GM12878 (cell line): ENCODE measurements at regions not wholly inside any gene's neighbourhood (a gene's known extent, or its start where the extent isn't known, plus 50 kb on each side); places are given as distances from the start of the nearest gene placed in this dataset.
"Not testable (repeated sequence)": the region's sequence is repeated elsewhere in the genome, so short reads cannot be mapped to it uniquely, and the experiment has no call there.

ENCODE experiments used
- ATAC-seq: fragments of 200-7000 bp; cut with Tn5 transposase; 3 replicates; pipeline ENCODE4 v1.9.1; 2020; ENCODE audit warnings: mild to moderate bottlenecking, moderate library complexity
- BruUV-seq: library from RNA; stranded (reverse); fragments of 400-500 nt; replicated peaks from 2 replicates; lab custom pipeline; 2021; lab: Mats Ljungman, UMichigan
- CTCF ChIA-PET: fragments of 300-600 bp; sonication (Branson Sonifier 250); formaldehyde crosslinking; extraction: SDS; loops from one replicate; lab custom pipeline; 2021; ENCODE audit warnings: inconsistent platforms; lab: Yijun Ruan, JAX
- POLR2A ChIA-PET: fragments of 350-600 bp; formaldehyde crosslinking; extraction: SDS; loops from one replicate; lab custom pipeline; 2021; ENCODE audit warnings: inconsistent platforms; lab: Charles Lee
- RAD21 ChIA-PET: fragments of 300-600 bp; sonication (Branson Sonifier 250); formaldehyde crosslinking; loops from one replicate; lab custom pipeline; 2023; ENCODE audit warnings: antibody characterized with exemption; ENCODE audit not compliant: unreplicated experiment; lab: Charles Lee
- SMC1A ChIA-PET: fragments of 300-600 bp; sonication (Branson Sonifier 250); formaldehyde crosslinking; loops from one replicate; lab custom pipeline; 2023; ENCODE audit not compliant: unreplicated experiment, uncharacterized antibody; lab: Charles Lee
- DNase-seq: peaks from one replicate; pipeline ENCODE4 v3.0.0-alpha.2; 2011; ENCODE audit warnings: low read depth, low spot score
- FAIRE-seq: peaks from 3 replicates; lab custom pipeline; 2011; peaks lifted over from hg19 to GRCh38; lab: Jason Lieb, UNC
- H2AFZ ChIP-seq: 2 replicates; pipeline ENCODE4 v1.6.0; 2011; ENCODE audit warnings: low read depth, low read length, control low read depth; ENCODE audit not compliant: control insufficient read depth
- H3K27ac ChIP-seq: 2 replicates; pipeline ENCODE4 v1.5.1; 2011; ENCODE audit warnings: control low read depth; ENCODE audit not compliant: control insufficient read depth, insufficient read depth
- H3K27me3 ChIP-seq, 2 experiments: replicated peaks in 1 of 2; 2 replicates each; pipeline versions ENCODE4 v1.6.0 to v1.6.1; 2011; ENCODE audit warnings: low read length in 1 of 2; ENCODE audit not compliant: control insufficient read depth in 2 of 2, insufficient read depth in 2 of 2
- H3K36me3 ChIP-seq, 2 experiments: 2 replicates each; pipeline ENCODE4 v1.5.1; 2011; ENCODE audit warnings: low read length in 1 of 2; ENCODE audit not compliant: control insufficient read depth in 2 of 2, insufficient read depth in 2 of 2
- H3K4me1 ChIP-seq: 2 replicates; pipeline ENCODE4 v1.6.1; 2011; ENCODE audit warnings: mild to moderate bottlenecking, low read length, moderate library complexity, mixed read lengths; ENCODE audit not compliant: control insufficient read depth, insufficient read depth
- H3K4me2 ChIP-seq: 2 replicates; pipeline ENCODE4 v1.6.0; 2011; ENCODE audit warnings: control low read depth; ENCODE audit not compliant: control insufficient read depth, insufficient read depth
- H3K4me3 ChIP-seq: fragments of 200-600 bp; sonication (generic); 2 replicates; pipeline ENCODE4 v1.5.1; 2016
- H3K79me2 ChIP-seq: 2 replicates; pipeline ENCODE4 v1.6.0; 2011; ENCODE audit warnings: low read length; ENCODE audit not compliant: control insufficient read depth, insufficient read depth
- H3K9ac ChIP-seq: 2 replicates; pipeline ENCODE4 v1.8.0; 2011; ENCODE audit warnings: low read length, control low read depth, mixed read lengths; ENCODE audit not compliant: control insufficient read depth, insufficient read depth
- H3K9me3 ChIP-seq: replicated peaks from 3 replicates; pipeline ENCODE4 v1.5.1; 2011; ENCODE audit warnings: mild to moderate bottlenecking, low read length; ENCODE audit not compliant: control insufficient read depth, insufficient read depth
- H4K20me1 ChIP-seq: 2 replicates; pipeline ENCODE4 v1.6.0; 2011; ENCODE audit not compliant: control insufficient read depth, insufficient read depth
- BACH1 ChIP-seq: fragments of 450-650 bp; IDR thresholded peaks from 2 replicates; pipeline ENCODE4 v1.6.1; 2017; ENCODE audit warnings: mild to moderate bottlenecking, borderline replicate concordance
- EGR1 ChIP-seq, 2 experiments: IDR thresholded peaks; 1 replicate in 1 of 2; 2 replicates in 1 of 2; pipeline ENCODE4 v1.6.1; 2011 to 2012; ENCODE audit warnings: low read depth in 2 of 2, low read length in 2 of 2, borderline replicate concordance in 1 of 2, mild to moderate bottlenecking in 1 of 2, moderate library complexity in 1 of 2
- KLF5 ChIP-seq: fragments of 450-650 bp; IDR thresholded peaks from 2 replicates; pipeline ENCODE4 v1.6.1; 2014; ENCODE audit warnings: mild to moderate bottlenecking; ENCODE audit not compliant: partially characterized antibody
- MYC ChIP-seq: IDR thresholded peaks from 2 replicates; pipeline ENCODE4 v1.6.1; 2011; ENCODE audit warnings: mild to moderate bottlenecking, low read length, moderate library complexity, inconsistent platforms; ENCODE audit not compliant: insufficient read depth, insufficient replicate concordance, insufficient read length, severe bottlenecking
- POLR2A ChIP-seq: IDR thresholded peaks from 2 replicates; pipeline ENCODE4 v1.6.1; 2011; ENCODE audit warnings: low read depth, mild to moderate bottlenecking, low read length
- RELA ChIP-seq: fragments of 450-650 bp; IDR thresholded peaks from 2 replicates; pipeline ENCODE4 v1.8.0; 2014; ENCODE audit warnings: borderline replicate concordance; ENCODE audit not compliant: partially characterized antibody
- SIN3A ChIP-seq: IDR thresholded peaks from 2 replicates; pipeline ENCODE4 v1.6.1; 2012; ENCODE audit warnings: low read depth, low read length, improper control_type of control experiment
- TBL1XR1 ChIP-seq: IDR thresholded peaks from 2 replicates; pipeline ENCODE4 v1.6.1; 2012; ENCODE audit warnings: low read depth, low read length, improper control_type of control experiment
- WGBS: methylation state at CpG from one replicate; pipeline ENCODE4 v1.1.6; 2016; ENCODE audit warnings: low lambda C conversion rate; ENCODE audit not compliant: insufficient replicate concordance, insufficient coverage; ENCODE audit errors: missing lambda C conversion rate; 5-methylcytosine and 5-hydroxymethylcytosine counted together
- in situ Hi-C: fragments of 300-500 bp; cut with MboI; formaldehyde crosslinking; loops from 9 replicates; pipeline ENCODE4 v1.14.3; 2018; ENCODE audit warnings: mixed read lengths
- intact Hi-C: fragments of 100-400 bp; cut with micrococcal nuclease; formaldehyde crosslinking; loops from one replicate; pipeline ENCODE4 v1.14.2; 2022; ENCODE audit not compliant: unreplicated experiment

DNA sequence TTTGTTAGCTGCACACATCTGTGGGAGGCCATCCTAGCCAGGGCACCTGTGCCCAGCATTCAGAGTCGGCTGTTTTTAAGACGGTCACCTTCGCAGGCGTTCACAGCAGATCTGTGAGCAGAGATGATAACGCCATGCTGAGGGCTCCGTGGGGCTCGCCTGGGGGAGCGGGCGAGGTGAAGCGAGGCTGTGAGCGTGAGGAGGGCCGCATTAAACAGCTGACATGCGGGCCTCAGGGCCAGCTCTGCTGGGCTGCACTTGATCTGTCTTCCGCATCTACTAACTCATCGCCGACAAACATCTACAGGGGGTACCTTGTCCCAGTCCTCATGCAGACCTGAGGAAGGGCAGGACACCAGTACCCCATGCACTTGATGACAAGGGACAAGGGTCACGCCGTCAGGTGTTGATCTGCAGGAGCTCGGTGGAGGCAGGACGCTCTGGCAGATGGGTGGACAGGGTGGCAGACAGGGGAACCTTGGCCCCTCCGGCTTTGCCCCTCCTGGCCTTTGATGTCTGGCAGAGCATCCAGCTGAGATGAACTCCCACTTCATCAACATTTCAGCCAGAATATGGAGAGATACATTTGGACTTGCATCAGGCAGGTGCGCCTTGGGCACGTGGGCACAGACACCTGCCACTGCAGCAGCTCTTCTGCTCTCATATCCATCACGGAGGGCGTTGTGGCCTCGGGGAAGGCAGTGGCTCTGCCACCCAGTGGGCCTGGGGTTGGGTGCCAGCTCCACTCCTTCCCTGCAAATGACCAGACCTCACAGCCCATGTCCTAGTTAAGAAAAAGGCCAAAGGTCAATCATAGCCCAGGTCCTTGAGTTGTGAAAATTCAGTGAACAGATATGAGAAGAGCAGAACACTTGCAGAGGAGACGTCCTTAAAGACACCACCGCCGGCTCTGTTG lies 822.9 kb downstream of the BRD1 start (continued):
- no peak for TF ChIP-seq KLF5
- no peak for TF ChIP-seq SIN3A
- no peak for TF ChIP-seq EGR1 (IDR thresholded peaks at IDR 0.05; ENCODE audit: borderline replicate concordance in 1 of 2, low read depth in 2 of 2, low read length in 2 of 2)
- no peak for TF ChIP-seq MYC
- no peak for TF ChIP-seq TBL1XR1
- TF ChIP-seq POLR2A: no peak
- no peak for TF ChIP-seq BACH1
- no peak for TF ChIP-seq RELA

- FAIRE-seq, H2AFZ ChIP-seq: not testable (repeated sequence)
These were observed 830.1 kb downstream of the BRD1 start for GRCh38 chr22:48997605-48998004.

More at GRCh38 chr22:48997605-48998004, 830.1 kb downstream of the BRD1 start:
- H3K27ac ChIP-seq, H3K4me1 ChIP-seq, POLR2A ChIA-PET, BruUV-seq, H4K20me1 ChIP-seq, intact Hi-C loops, H3K9me3 ChIP-seq, H3K36me3 ChIP-seq, SMC1A ChIA-PET, H3K9ac ChIP-seq, CTCF ChIA-PET, RAD21 ChIA-PET, H3K4me3 ChIP-seq, H3K79me2 ChIP-seq, DNase-seq, H3K27me3 ChIP-seq, H3K4me2 ChIP-seq, in situ Hi-C loops, ATAC-seq: not testable (repeated sequence)
- WGBS: 37% methylated on average over 13 of the region's 14 CpGs
